GM23338 (cell line): ENCODE measurements at regions not wholly inside any gene's neighbourhood (a gene's known extent, or its start where the extent isn't known, plus 50 kb on each side); places are given as distances from the start of the nearest gene placed in this dataset.

Experiments used
- ATAC-seq: fragments of 200-7000 bp; cut with Tn5 transposase; 3 replicates; pipeline ENCODE4 v1.9.1; 2020
- DNase-seq: peaks from one replicate; pipeline ENCODE4 v3.0.0-alpha.2; 2015; ENCODE audit warnings: low spot score
- H2AFZ ChIP-seq: fragments of 200-600 bp; sonication (generic); 2 replicates; pipeline ENCODE4 v1.8.0; 2016; ENCODE audit warnings: antibody characterized with exemption, mild to moderate bottlenecking, moderate library complexity
- H3F3A ChIP-seq: fragments of 200-600 bp; sonication (generic); replicated peaks from 2 replicates; pipeline ENCODE4 v1.8.0; 2017; ENCODE audit warnings: antibody characterized with exemption, mixed run types, low read depth
- H3K27ac ChIP-seq: fragments of 200-600 bp; sonication (generic); 2 replicates; pipeline ENCODE4 v1.6.1; 2016; ENCODE audit warnings: low read depth
- H3K27me3 ChIP-seq: fragments of 200-600 bp; sonication (generic); 2 replicates; pipeline ENCODE4 v1.8.0; 2016; ENCODE audit warnings: mild to moderate bottlenecking, mixed run types, moderate library complexity; ENCODE audit not compliant: insufficient read depth
- H3K36me3 ChIP-seq: fragments of 200-600 bp; sonication (generic); 2 replicates; pipeline ENCODE4 v1.8.0; 2016; ENCODE audit warnings: mild to moderate bottlenecking; ENCODE audit not compliant: insufficient read depth
- H3K4me1 ChIP-seq: fragments of 200-600 bp; sonication (generic); 2 replicates; pipeline ENCODE4 v1.8.0; 2016; ENCODE audit warnings: mild to moderate bottlenecking, moderate library complexity; ENCODE audit not compliant: insufficient read depth
- H3K4me2 ChIP-seq: fragments of 200-600 bp; sonication (generic); 2 replicates; pipeline ENCODE4 v1.7.1; 2017; ENCODE audit warnings: mixed run types
- H3K4me3 ChIP-seq: fragments of 200-600 bp; sonication (generic); 2 replicates; pipeline ENCODE4 v1.6.1; 2016; ENCODE audit warnings: mixed run types
- H3K79me2 ChIP-seq: fragments of 200-600 bp; sonication (generic); replicated peaks from 2 replicates; pipeline ENCODE4 v1.8.0; 2017; ENCODE audit warnings: mild to moderate bottlenecking; ENCODE audit not compliant: insufficient read depth
- H3K9me2 ChIP-seq: fragments of 200-600 bp; sonication (generic); 2 replicates; pipeline ENCODE4 v1.8.0; 2017; ENCODE audit not compliant: insufficient read depth
- H4K20me1 ChIP-seq: fragments of 200-600 bp; sonication (generic); replicated peaks from 2 replicates; pipeline ENCODE4 v1.8.0; 2017; ENCODE audit warnings: mild to moderate bottlenecking; ENCODE audit not compliant: insufficient read depth
- H3K27ac Mint-ChIP-seq: 2 replicates; pipeline ENCODE4 v1.8.0; 2020; ENCODE audit warnings: inconsistent platforms, mild to moderate bottlenecking, moderate library complexity, mixed read lengths
- H3K27me3 Mint-ChIP-seq: 3 replicates; pipeline ENCODE4 v1.8.0; 2022; ENCODE audit warnings: low read depth, mild to moderate bottlenecking, moderate library complexity, mixed read lengths, inconsistent platforms; ENCODE audit not compliant: insufficient read depth, poor library complexity
- H3K36me3 Mint-ChIP-seq: 3 replicates; pipeline ENCODE4 v1.8.0; 2021; ENCODE audit warnings: low read depth, mild to moderate bottlenecking, inconsistent platforms, moderate library complexity, mixed read lengths
- H3K4me1 Mint-ChIP-seq: 3 replicates; pipeline ENCODE4 v1.8.0; 2020; ENCODE audit warnings: mild to moderate bottlenecking, inconsistent platforms, mixed read lengths
- H3K4me3 Mint-ChIP-seq: 3 replicates; pipeline ENCODE4 v1.8.0; 2021; ENCODE audit warnings: moderate library complexity, mild to moderate bottlenecking, inconsistent platforms, mixed read lengths
- H3K9me3 Mint-ChIP-seq: 3 replicates; pipeline ENCODE4 v1.8.0; 2020; ENCODE audit warnings: moderate library complexity, mild to moderate bottlenecking, inconsistent platforms, mixed read lengths
- CREB1 ChIP-seq: fragments of 250-450 bp; sonication (Bioruptor Pico); IDR thresholded peaks from 2 replicates; pipeline ENCODE4 v1.5.0; 2020; ENCODE audit warnings: low read depth, mild to moderate bottlenecking, moderate library complexity
- EZH2phosphoT487 ChIP-seq: fragments of 200-600 bp; sonication (generic); IDR thresholded peaks from one replicate; pipeline ENCODE4 v1.8.1; 2018; ENCODE audit warnings: antibody characterized with exemption; ENCODE audit not compliant: unreplicated experiment
- JUNB ChIP-seq: IDR thresholded peaks from one replicate; pipeline ENCODE4 v1.6.1; 2016; ENCODE audit warnings: antibody characterized with exemption; ENCODE audit not compliant: unreplicated experiment
- NANOG ChIP-seq: IDR thresholded peaks from 2 replicates; pipeline ENCODE4 v1.6.1; 2016; ENCODE audit warnings: antibody characterized with exemption, borderline replicate concordance
- STAT1 ChIP-seq: IDR thresholded peaks from one replicate; pipeline ENCODE4 v1.6.1; 2016; ENCODE audit warnings: antibody characterized with exemption; ENCODE audit not compliant: unreplicated experiment
- ZNF114 ChIP-seq: fragments of 250-450 bp; sonication (Bioruptor Pico); IDR thresholded peaks from 2 replicates; pipeline ENCODE4 v1.5.0; 2020; ENCODE audit warnings: mild to moderate bottlenecking, moderate library complexity
- ZNF331 ChIP-seq: fragments of 250-450 bp; sonication (Bioruptor Pico); IDR thresholded peaks from 2 replicates; pipeline ENCODE4 v1.5.0; 2020; ENCODE audit warnings: low read depth, mild to moderate bottlenecking, moderate library complexity
- TF ChIP-seq, protein P1 (sequence below): IDR thresholded peaks from one replicate; pipeline ENCODE4 v1.6.1; 2018; ENCODE audit warnings: antibody characterized with exemption; ENCODE audit not compliant: unreplicated experiment
- TF ChIP-seq, protein P2 (sequence below), 2 experiments: fragments of 200-600 bp in 1 of 2; sonication (generic) in 1 of 2; conservative IDR thresholded peaks; 2 replicates each; pipeline versions ENCODE4 v1.5.1 to v1.6.1; 2016 to 2017; ENCODE audit warnings: antibody characterized with exemption in 2 of 2, low read depth in 2 of 2, mild to moderate bottlenecking in 2 of 2, moderate library complexity in 1 of 2
- TF ChIP-seq, protein P3 (sequence below): fragments of 250-450 bp; sonication (Bioruptor Pico); IDR thresholded peaks from 2 replicates; pipeline ENCODE4 v1.5.0; 2020; ENCODE audit warnings: mild to moderate bottlenecking, moderate library complexity

DNA sequence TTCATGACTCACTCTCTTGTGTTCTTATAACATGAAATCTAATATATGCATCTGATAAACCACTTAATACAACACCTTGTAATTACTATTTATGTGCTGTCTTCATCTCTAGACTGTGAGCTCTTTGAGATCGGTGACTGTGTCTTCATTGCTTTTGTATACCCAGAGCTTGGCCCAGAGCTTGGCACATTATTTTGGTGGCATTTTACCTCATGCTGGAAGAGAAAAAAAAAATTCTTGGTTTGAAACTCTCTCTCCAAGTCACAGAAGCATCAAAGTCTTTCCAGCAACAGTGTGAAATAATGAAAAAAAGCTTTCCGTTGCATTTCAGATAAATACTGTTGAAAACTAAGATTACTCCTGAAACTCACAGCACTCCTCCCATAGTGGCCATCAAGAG lies 451.6 kb downstream of the NUF2 start:
- Mint-ChIP-seq H3K27me3 (peaks cover 3% of the 10 kb centered on the region), H3K36me3 (peaks cover 6% of the 10 kb centered on the region; the same call in 2 of the 3 replicates), H3K4me1 (peaks cover 9% of the 10 kb centered on the region), H3K4me3 (no peak overlapping the region), H3K27ac (no peak overlapping the region), H3K9me3 (no peaks in the 10 kb centered on the region)
- Histone ChIP-seq H3K27ac (no peak overlapping the region), H3K4me1 (no peaks in the 10 kb centered on the region; the same call in 1 of the 2 replicates), H2AFZ (no peak overlapping the region), H3K27me3 (no peaks in the 10 kb centered on the region), H3K4me3 (no peak overlapping the region), H3K36me3 (no peaks in the 10 kb centered on the region), H3F3A (no peaks in the 10 kb centered on the region), H3K79me2 (no peaks in the 10 kb centered on the region), H3K4me2 (no peak overlapping the region), H4K20me1 (no peaks in the 10 kb centered on the region), H3K9me2 (peaks cover 9% of the 10 kb centered on the region)
- DNase-seq, result no peak
- no peak for ATAC-seq
- TF ChIP-seq STAT1, result no peak
- TF ChIP-seq CREB1, result no peak
- TF ChIP-seq, protein P1, sequence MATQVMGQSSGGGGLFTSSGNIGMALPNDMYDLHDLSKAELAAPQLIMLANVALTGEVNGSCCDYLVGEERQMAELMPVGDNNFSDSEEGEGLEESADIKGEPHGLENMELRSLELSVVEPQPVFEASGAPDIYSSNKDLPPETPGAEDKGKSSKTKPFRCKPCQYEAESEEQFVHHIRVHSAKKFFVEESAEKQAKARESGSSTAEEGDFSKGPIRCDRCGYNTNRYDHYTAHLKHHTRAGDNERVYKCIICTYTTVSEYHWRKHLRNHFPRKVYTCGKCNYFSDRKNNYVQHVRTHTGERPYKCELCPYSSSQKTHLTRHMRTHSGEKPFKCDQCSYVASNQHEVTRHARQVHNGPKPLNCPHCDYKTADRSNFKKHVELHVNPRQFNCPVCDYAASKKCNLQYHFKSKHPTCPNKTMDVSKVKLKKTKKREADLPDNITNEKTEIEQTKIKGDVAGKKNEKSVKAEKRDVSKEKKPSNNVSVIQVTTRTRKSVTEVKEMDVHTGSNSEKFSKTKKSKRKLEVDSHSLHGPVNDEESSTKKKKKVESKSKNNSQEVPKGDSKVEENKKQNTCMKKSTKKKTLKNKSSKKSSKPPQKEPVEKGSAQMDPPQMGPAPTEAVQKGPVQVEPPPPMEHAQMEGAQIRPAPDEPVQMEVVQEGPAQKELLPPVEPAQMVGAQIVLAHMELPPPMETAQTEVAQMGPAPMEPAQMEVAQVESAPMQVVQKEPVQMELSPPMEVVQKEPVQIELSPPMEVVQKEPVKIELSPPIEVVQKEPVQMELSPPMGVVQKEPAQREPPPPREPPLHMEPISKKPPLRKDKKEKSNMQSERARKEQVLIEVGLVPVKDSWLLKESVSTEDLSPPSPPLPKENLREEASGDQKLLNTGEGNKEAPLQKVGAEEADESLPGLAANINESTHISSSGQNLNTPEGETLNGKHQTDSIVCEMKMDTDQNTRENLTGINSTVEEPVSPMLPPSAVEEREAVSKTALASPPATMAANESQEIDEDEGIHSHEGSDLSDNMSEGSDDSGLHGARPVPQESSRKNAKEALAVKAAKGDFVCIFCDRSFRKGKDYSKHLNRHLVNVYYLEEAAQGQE, result no peak
- no peak for TF ChIP-seq ZNF331 (CRISPR knock-in tag)
- no peak for TF ChIP-seq NANOG

DNA sequence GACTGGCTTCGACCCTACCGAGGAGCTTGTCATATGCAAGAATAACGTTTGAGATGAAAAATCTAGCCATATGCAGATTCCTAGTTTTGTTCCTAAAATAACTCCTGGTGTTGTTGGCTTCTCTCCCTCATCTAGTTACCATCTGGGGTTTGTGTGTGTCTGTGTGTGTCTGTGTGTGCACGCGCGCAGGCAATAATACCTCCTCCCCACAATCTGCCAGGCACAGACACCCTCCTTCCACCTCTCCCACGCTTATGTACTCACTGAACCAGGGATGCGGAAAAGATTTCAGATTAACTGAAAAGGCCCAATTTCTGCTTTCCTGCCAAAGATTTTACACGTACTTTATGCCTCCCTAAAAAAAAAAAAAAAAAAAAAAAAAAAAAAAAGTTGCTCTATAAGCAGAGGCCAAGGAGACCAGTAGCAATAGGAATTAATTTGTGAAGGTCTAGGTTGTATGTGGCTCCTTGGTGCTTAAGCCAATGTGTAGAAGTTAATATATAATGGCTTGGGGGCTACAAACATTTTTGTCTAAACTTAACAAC lies 452.7 kb downstream of the NUF2 start:
- H3K4me3 ChIP-seq, result no peak overlapping the region
- H2AFZ ChIP-seq, result no peak overlapping the region
- no peaks in the 10 kb centered on the region for H4K20me1 ChIP-seq
- no peak overlapping the region for H3K27ac Mint-ChIP-seq
- no peaks in the 10 kb centered on the region for H3F3A ChIP-seq
- H3K9me2 ChIP-seq, result peaks cover 5% of the 10 kb centered on the region; the same call in 1 of the 2 replicates
- H3K27me3 Mint-ChIP-seq, result peaks cover 3% of the 10 kb centered on the region
- no peaks in the 10 kb centered on the region for H3K36me3 ChIP-seq
- no peak overlapping the region for H3K4me3 Mint-ChIP-seq
- peaks cover 9% of the 10 kb centered on the region for H3K4me1 Mint-ChIP-seq
- no peaks in the 10 kb centered on the region for H3K79me2 ChIP-seq
- DNase-seq (no peak), ATAC-seq (no peak)
- no peaks in the 10 kb centered on the region; the same call in 1 of the 2 replicates for H3K4me1 ChIP-seq
- H3K36me3 Mint-ChIP-seq, result peaks cover 8% of the 10 kb centered on the region; the same call in 2 of the 3 replicates
- H3K27me3 ChIP-seq, result no peaks in the 10 kb centered on the region
- no peak overlapping the region for H3K27ac ChIP-seq
- peaks cover 4% of the 10 kb centered on the region; the same call in 1 of the 3 replicates for H3K9me3 Mint-ChIP-seq
- no peak overlapping the region for H3K4me2 ChIP-seq
- TF ChIP-seq EZH2phosphoT487 (no peak), ZNF114 (CRISPR knock-in tag) (no peak), STAT1 (no peak), JUNB (no peak), CREB1 (no peak)
- TF ChIP-seq, protein P2, sequence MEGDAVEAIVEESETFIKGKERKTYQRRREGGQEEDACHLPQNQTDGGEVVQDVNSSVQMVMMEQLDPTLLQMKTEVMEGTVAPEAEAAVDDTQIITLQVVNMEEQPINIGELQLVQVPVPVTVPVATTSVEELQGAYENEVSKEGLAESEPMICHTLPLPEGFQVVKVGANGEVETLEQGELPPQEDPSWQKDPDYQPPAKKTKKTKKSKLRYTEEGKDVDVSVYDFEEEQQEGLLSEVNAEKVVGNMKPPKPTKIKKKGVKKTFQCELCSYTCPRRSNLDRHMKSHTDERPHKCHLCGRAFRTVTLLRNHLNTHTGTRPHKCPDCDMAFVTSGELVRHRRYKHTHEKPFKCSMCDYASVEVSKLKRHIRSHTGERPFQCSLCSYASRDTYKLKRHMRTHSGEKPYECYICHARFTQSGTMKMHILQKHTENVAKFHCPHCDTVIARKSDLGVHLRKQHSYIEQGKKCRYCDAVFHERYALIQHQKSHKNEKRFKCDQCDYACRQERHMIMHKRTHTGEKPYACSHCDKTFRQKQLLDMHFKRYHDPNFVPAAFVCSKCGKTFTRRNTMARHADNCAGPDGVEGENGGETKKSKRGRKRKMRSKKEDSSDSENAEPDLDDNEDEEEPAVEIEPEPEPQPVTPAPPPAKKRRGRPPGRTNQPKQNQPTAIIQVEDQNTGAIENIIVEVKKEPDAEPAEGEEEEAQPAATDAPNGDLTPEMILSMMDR (conservative IDR thresholded peaks at IDR 0.05; ENCODE audit: low read depth in 2 of 2), result no peak
- TF ChIP-seq, protein P3, sequence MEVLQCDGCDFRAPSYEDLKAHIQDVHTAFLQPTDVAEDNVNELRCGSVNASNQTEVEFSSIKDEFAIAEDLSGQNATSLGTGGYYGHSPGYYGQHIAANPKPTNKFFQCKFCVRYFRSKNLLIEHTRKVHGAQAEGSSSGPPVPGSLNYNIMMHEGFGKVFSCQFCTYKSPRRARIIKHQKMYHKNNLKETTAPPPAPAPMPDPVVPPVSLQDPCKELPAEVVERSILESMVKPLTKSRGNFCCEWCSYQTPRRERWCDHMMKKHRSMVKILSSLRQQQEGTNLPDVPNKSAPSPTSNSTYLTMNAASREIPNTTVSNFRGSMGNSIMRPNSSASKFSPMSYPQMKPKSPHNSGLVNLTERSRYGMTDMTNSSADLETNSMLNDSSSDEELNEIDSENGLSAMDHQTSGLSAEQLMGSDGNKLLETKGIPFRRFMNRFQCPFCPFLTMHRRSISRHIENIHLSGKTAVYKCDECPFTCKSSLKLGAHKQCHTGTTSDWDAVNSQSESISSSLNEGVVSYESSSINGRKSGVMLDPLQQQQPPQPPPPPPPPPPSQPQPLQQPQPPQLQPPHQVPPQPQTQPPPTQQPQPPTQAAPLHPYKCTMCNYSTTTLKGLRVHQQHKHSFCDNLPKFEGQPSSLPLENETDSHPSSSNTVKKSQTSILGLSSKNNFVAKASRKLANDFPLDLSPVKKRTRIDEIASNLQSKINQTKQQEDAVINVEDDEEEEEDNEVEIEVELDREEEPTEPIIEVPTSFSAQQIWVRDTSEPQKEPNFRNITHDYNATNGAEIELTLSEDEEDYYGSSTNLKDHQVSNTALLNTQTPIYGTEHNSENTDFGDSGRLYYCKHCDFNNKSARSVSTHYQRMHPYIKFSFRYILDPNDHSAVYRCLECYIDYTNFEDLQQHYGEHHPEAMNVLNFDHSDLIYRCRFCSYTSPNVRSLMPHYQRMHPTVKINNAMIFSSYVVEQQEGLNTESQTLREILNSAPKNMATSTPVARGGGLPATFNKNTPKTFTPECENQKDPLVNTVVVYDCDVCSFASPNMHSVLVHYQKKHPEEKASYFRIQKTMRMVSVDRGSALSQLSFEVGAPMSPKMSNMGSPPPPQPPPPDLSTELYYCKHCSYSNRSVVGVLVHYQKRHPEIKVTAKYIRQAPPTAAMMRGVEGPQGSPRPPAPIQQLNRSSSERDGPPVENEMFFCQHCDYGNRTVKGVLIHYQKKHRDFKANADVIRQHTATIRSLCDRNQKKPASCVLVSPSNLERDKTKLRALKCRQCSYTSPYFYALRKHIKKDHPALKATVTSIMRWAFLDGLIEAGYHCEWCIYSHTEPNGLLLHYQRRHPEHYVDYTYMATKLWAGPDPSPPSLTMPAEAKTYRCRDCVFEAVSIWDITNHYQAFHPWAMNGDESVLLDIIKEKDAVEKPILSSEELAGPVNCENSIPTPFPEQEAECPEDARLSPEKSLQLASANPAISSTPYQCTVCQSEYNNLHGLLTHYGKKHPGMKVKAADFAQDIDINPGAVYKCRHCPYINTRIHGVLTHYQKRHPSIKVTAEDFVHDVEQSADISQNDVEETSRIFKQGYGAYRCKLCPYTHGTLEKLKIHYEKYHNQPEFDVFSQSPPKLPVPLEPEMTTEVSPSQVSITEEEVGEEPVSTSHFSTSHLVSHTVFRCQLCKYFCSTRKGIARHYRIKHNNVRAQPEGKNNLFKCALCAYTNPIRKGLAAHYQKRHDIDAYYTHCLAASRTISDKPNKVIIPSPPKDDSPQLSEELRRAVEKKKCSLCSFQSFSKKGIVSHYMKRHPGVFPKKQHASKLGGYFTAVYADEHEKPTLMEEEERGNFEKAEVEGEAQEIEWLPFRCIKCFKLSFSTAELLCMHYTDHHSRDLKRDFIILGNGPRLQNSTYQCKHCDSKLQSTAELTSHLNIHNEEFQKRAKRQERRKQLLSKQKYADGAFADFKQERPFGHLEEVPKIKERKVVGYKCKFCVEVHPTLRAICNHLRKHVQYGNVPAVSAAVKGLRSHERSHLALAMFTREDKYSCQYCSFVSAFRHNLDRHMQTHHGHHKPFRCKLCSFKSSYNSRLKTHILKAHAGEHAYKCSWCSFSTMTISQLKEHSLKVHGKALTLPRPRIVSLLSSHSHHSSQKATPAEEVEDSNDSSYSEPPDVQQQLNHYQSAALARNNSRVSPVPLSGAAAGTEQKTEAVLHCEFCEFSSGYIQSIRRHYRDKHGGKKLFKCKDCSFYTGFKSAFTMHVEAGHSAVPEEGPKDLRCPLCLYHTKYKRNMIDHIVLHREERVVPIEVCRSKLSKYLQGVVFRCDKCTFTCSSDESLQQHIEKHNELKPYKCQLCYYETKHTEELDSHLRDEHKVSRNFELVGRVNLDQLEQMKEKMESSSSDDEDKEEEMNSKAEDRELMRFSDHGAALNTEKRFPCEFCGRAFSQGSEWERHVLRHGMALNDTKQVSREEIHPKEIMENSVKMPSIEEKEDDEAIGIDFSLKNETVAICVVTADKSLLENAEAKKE, result no peak
